Peyer's patch (tissue), 4 donors: ENCODE measurements at regions not wholly inside any gene's neighbourhood (a gene's known extent, or its start where the extent isn't known, plus 50 kb on each side); places are given as distances from the start of the nearest gene placed in this dataset.

ENCODE experiments used
- POLR2A ChIP-seq, 2 donors: fragments of 450-650 bp; IDR thresholded peaks; one replicate each; pipeline ENCODE4 v1.5.1; 2017; ENCODE audit warnings: antibody characterized with exemption in 2 of 2, mild to moderate bottlenecking in 2 of 2, moderate library complexity in 2 of 2
- TF ChIP-seq, protein P1 (sequence below), 6 experiments: fragments of 450-650 bp in 4 of 6; fragments of 200-600 bp in 2 of 6; sonication (generic) in 1 of 6; IDR thresholded peaks; one replicate each; pipeline ENCODE4 v1.5.1; 2017 to 2019; ENCODE audit warnings: antibody characterized with exemption in 6 of 6, mild to moderate bottlenecking in 3 of 6, moderate library complexity in 1 of 6

DNA sequence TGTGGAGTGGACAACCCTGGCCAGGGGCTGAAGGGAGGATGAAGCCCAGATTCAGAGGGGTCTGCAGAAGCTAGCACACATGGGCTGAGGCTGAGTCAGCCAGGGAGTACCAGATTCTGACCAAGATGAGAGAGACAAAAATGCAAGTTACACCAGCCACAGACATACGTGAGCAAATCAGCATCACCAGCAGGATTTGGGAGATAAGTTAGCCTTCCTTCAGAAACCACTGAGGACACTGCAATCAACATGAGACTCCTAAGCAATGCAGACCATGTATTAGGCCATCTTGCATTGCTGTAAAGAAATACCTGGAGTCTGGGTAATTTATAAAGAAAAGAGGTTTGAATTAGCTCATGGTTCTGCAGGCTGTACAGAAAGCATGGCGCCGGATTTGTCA is 57.0 kb upstream of the PAGE5 start:
- TF ChIP-seq, protein P1, sequence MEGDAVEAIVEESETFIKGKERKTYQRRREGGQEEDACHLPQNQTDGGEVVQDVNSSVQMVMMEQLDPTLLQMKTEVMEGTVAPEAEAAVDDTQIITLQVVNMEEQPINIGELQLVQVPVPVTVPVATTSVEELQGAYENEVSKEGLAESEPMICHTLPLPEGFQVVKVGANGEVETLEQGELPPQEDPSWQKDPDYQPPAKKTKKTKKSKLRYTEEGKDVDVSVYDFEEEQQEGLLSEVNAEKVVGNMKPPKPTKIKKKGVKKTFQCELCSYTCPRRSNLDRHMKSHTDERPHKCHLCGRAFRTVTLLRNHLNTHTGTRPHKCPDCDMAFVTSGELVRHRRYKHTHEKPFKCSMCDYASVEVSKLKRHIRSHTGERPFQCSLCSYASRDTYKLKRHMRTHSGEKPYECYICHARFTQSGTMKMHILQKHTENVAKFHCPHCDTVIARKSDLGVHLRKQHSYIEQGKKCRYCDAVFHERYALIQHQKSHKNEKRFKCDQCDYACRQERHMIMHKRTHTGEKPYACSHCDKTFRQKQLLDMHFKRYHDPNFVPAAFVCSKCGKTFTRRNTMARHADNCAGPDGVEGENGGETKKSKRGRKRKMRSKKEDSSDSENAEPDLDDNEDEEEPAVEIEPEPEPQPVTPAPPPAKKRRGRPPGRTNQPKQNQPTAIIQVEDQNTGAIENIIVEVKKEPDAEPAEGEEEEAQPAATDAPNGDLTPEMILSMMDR (IDR thresholded peaks at IDR 0.05), result no peak
- TF ChIP-seq POLR2A (IDR thresholded peaks at IDR 0.05), result no peak
